CD8-positive, alpha-beta memory T cell (primary cell): ENCODE measurements at regions not wholly inside any gene's neighbourhood (a gene's known extent, or its start where the extent isn't known, plus 50 kb on each side); places are given as distances from the start of the nearest gene placed in this dataset.

Experiments
- CTCF ChIA-PET: fragments of 350-600 bp; sonication (Branson Sonifier 250); formaldehyde crosslinking; loops from one replicate; lab custom pipeline; 2021; ENCODE audit warnings: antibody characterized with exemption; lab: Charles Lee
- POLR2A ChIA-PET: fragments of 350-600 bp; sonication (Branson Sonifier 250); formaldehyde crosslinking; loops from one replicate; lab custom pipeline; 2021; ENCODE audit warnings: antibody characterized with exemption; lab: Charles Lee
- DNase-seq, 5 donors: peaks; one replicate each; pipeline versions ENCODE4 v3.0.0 to v3.0.0-alpha.2; 2020 to 2022; ENCODE audit warnings: mixed read lengths in 1 of 5
- H3K27ac ChIP-seq: one replicate; pipeline ENCODE4 v1.7.0; 2013; ENCODE audit warnings: low read depth, mild to moderate bottlenecking, low read length, moderate library complexity
- H3K27me3 ChIP-seq: 2 replicates; pipeline ENCODE4 v1.7.0; 2013; ENCODE audit warnings: low read length, mild to moderate bottlenecking; ENCODE audit not compliant: insufficient read depth, poor library complexity, severe bottlenecking
- H3K36me3 ChIP-seq: 2 replicates; pipeline ENCODE4 v1.7.0; 2013; ENCODE audit warnings: mild to moderate bottlenecking, low read length, moderate library complexity; ENCODE audit not compliant: insufficient read depth
- H3K4me1 ChIP-seq: 2 replicates; pipeline ENCODE4 v1.7.0; 2013; ENCODE audit warnings: mild to moderate bottlenecking, low read length, moderate library complexity; ENCODE audit not compliant: insufficient read depth
- H3K4me3 ChIP-seq: 2 replicates; pipeline ENCODE4 v1.7.0; 2013; ENCODE audit warnings: mild to moderate bottlenecking, low read length
- H3K9me3 ChIP-seq: 2 replicates; pipeline ENCODE4 v1.7.0; 2013; ENCODE audit warnings: mild to moderate bottlenecking, low read length
- H3K27ac Mint-ChIP-seq, 8 donors: one replicate each; pipeline ENCODE4 v1.8.0; 2020 to 2021; ENCODE audit warnings: mixed read lengths in 8 of 8, mild to moderate bottlenecking in 6 of 8, inconsistent platforms in 3 of 8, moderate library complexity in 3 of 8
- H3K27me3 Mint-ChIP-seq, 2 donors: one replicate each; pipeline ENCODE4 v1.8.0; 2020 to 2021; ENCODE audit warnings: mixed read lengths in 2 of 2, mild to moderate bottlenecking in 1 of 2, moderate library complexity in 1 of 2
- H3K36me3 Mint-ChIP-seq, 3 donors: one replicate each; pipeline ENCODE4 v1.8.0; 2020 to 2021; ENCODE audit warnings: mixed read lengths in 3 of 3, inconsistent platforms in 1 of 3, mild to moderate bottlenecking in 1 of 3
- H3K4me1 Mint-ChIP-seq, 3 donors: one replicate each; pipeline ENCODE4 v1.8.0; 2020 to 2021; ENCODE audit warnings: mixed read lengths in 3 of 3, inconsistent platforms in 1 of 3, mild to moderate bottlenecking in 1 of 3
- H3K4me3 Mint-ChIP-seq, 7 donors: one replicate each; pipeline ENCODE4 v1.8.0; 2020 to 2021; ENCODE audit warnings: mixed read lengths in 7 of 7, mild to moderate bottlenecking in 6 of 7, moderate library complexity in 4 of 7, inconsistent platforms in 2 of 7
- H3K9me3 Mint-ChIP-seq, 5 donors: one replicate each; pipeline ENCODE4 v1.8.0; 2020 to 2022; ENCODE audit warnings: mixed read lengths in 5 of 5, mild to moderate bottlenecking in 3 of 5, moderate library complexity in 2 of 5, inconsistent platforms in 1 of 5

GRCh38 chr14:87052646-87053225 lies 940.2 kb downstream of the GALC start:
- Histone ChIP-seq H3K4me1 (no peaks in the 10 kb centered on the region), H3K9me3 (no peaks in the 10 kb centered on the region), H3K27ac (no peak overlapping the region), H3K4me3 (no peak overlapping the region), H3K27me3 (no peaks in the 10 kb centered on the region), H3K36me3 (no peaks in the 10 kb centered on the region)
- DNase-seq = no peak
- Mint-ChIP-seq H3K27me3 (no peaks in the 10 kb centered on the region), H3K36me3 (no peaks in the 10 kb centered on the region), H3K27ac (no peak overlapping the region), H3K9me3 (peaks cover 0 to 9% (median 5%) of the 10 kb centered on the region in 5 donors), H3K4me1 (no peaks in the 10 kb centered on the region), H3K4me3 (no peak overlapping the region)
- ChIA-PET CTCF (no interaction called here), POLR2A (no interaction called here)

- Histone ChIP-seq H3K4me1 (no peaks in the 10 kb centered on the region), H3K4me3 (no peak overlapping the region), H3K27me3 (no peaks in the 10 kb centered on the region), H3K9me3 (no peaks in the 10 kb centered on the region), H3K27ac (no peak overlapping the region), H3K36me3 (no peaks in the 10 kb centered on the region)
- no peak for DNase-seq
- Mint-ChIP-seq H3K4me1 (no peaks in the 10 kb centered on the region), H3K36me3 (no peaks in the 10 kb centered on the region), H3K4me3 (no peak overlapping the region), H3K27ac (no peak overlapping the region), H3K9me3 (peaks cover 0 to 11% (median 7%) of the 10 kb centered on the region in 5 donors), H3K27me3 (no peaks in the 10 kb centered on the region)
- ChIA-PET POLR2A (no interaction called here), CTCF (no interaction called here)
Observed at GRCh38 chr14:87050421-87050820, 942.6 kb downstream of the GALC start.

- Mint-ChIP-seq H3K9me3 (peaks cover 0 to 11% (median 7%) of the 10 kb centered on the region in 5 donors), H3K4me1 (no peaks in the 10 kb centered on the region), H3K4me3 (no peak overlapping the region), H3K27ac (no peak overlapping the region), H3K27me3 (no peaks in the 10 kb centered on the region), H3K36me3 (no peaks in the 10 kb centered on the region)
- Histone ChIP-seq H3K36me3 (no peaks in the 10 kb centered on the region), H3K4me1 (no peaks in the 10 kb centered on the region), H3K27me3 (no peaks in the 10 kb centered on the region), H3K9me3 (no peaks in the 10 kb centered on the region), H3K4me3 (no peak overlapping the region), H3K27ac (no peak overlapping the region)
- no peak for DNase-seq
- ChIA-PET POLR2A (no interaction called here), CTCF (no interaction called here)
Observed at GRCh38 chr14:87049950-87050349, 943.0 kb downstream of the GALC start.

- Histone ChIP-seq H3K4me1 (no peaks in the 10 kb centered on the region), H3K27me3 (no peaks in the 10 kb centered on the region), H3K27ac (no peak overlapping the region), H3K9me3 (no peaks in the 10 kb centered on the region), H3K36me3 (no peaks in the 10 kb centered on the region), H3K4me3 (no peak overlapping the region)
- DNase-seq = no peak
- H3K36me3 Mint-ChIP-seq = no peaks in the 10 kb centered on the region
- H3K9me3 Mint-ChIP-seq = peaks cover 0 to 15% (median 2%) of the 10 kb centered on the region in 5 donors
- H3K4me3 Mint-ChIP-seq = no peak overlapping the region
- CTCF ChIA-PET = no interaction called here
- POLR2A ChIA-PET = no interaction called here
- no peak overlapping the region for H3K27ac Mint-ChIP-seq
- no peaks in the 10 kb centered on the region for H3K27me3 Mint-ChIP-seq
- H3K4me1 Mint-ChIP-seq = no peaks in the 10 kb centered on the region
Observed at GRCh38 chr14:87046960-87047359, 946.0 kb downstream of the GALC start.

GRCh38 chr14:87045956-87046355 lies 947.0 kb downstream of the GALC start:
- Mint-ChIP-seq H3K4me3 (no peak overlapping the region), H3K36me3 (no peaks in the 10 kb centered on the region), H3K4me1 (no peaks in the 10 kb centered on the region), H3K27ac (no peak overlapping the region), H3K9me3 (peaks cover 0 to 15% (median 2%) of the 10 kb centered on the region in 5 donors), H3K27me3 (no peaks in the 10 kb centered on the region)
- Histone ChIP-seq H3K27ac (no peak overlapping the region), H3K4me1 (no peaks in the 10 kb centered on the region), H3K36me3 (no peaks in the 10 kb centered on the region), H3K9me3 (no peaks in the 10 kb centered on the region), H3K4me3 (no peak overlapping the region), H3K27me3 (no peaks in the 10 kb centered on the region)
- ChIA-PET CTCF (no interaction called here), POLR2A (no interaction called here)
- DNase-seq = no peak

- no peaks in the 10 kb centered on the region for H3K4me1 ChIP-seq
- ChIA-PET CTCF (no interaction called here), POLR2A (no interaction called here)
- Mint-ChIP-seq H3K4me3 (no peak overlapping the region), H3K4me1 (no peaks in the 10 kb centered on the region), H3K27ac (no peak overlapping the region), H3K9me3 (peaks cover 2 to 15% (median 3%) of the 10 kb centered on the region in 5 donors), H3K27me3 (no peaks in the 10 kb centered on the region), H3K36me3 (no peaks in the 10 kb centered on the region)
- no peaks in the 10 kb centered on the region for H3K27me3 ChIP-seq
- no peak overlapping the region for H3K27ac ChIP-seq
- H3K4me3 ChIP-seq = no peak overlapping the region
- no peaks in the 10 kb centered on the region for H3K36me3 ChIP-seq
- H3K9me3 ChIP-seq = no peaks in the 10 kb centered on the region
- no peak for DNase-seq
Observed at GRCh38 chr14:87045246-87045645, 947.7 kb downstream of the GALC start.

GRCh38 chr14:87044807-87045206 lies 948.2 kb downstream of the GALC start:
- H3K4me3 Mint-ChIP-seq = no peak overlapping the region
- Histone ChIP-seq H3K36me3 (no peaks in the 10 kb centered on the region), H3K27ac (no peak overlapping the region), H3K4me1 (no peaks in the 10 kb centered on the region), H3K4me3 (no peak overlapping the region), H3K27me3 (no peaks in the 10 kb centered on the region), H3K9me3 (no peaks in the 10 kb centered on the region)
- CTCF ChIA-PET = no interaction called here
- POLR2A ChIA-PET = no interaction called here
- H3K27me3 Mint-ChIP-seq = no peaks in the 10 kb centered on the region
- H3K36me3 Mint-ChIP-seq = no peaks in the 10 kb centered on the region
- H3K9me3 Mint-ChIP-seq = peaks cover 2 to 11% (median 3%) of the 10 kb centered on the region in 5 donors
- no peak overlapping the region for H3K27ac Mint-ChIP-seq
- no peaks in the 10 kb centered on the region for H3K4me1 Mint-ChIP-seq
- DNase-seq = no peak

- DNase-seq = no peak
- Mint-ChIP-seq H3K9me3 (peaks cover 2 to 12% (median 6%) of the 10 kb centered on the region in 5 donors), H3K4me1 (no peaks in the 10 kb centered on the region), H3K27me3 (no peaks in the 10 kb centered on the region), H3K4me3 (no peak overlapping the region), H3K27ac (no peak overlapping the region), H3K36me3 (no peaks in the 10 kb centered on the region)
- H3K27me3 ChIP-seq = no peaks in the 10 kb centered on the region
- H3K4me3 ChIP-seq = no peak overlapping the region
- H3K9me3 ChIP-seq = no peaks in the 10 kb centered on the region
- CTCF ChIA-PET = no interaction called here
- H3K27ac ChIP-seq = no peak overlapping the region
- POLR2A ChIA-PET = no interaction called here
- no peaks in the 10 kb centered on the region for H3K4me1 ChIP-seq
- H3K36me3 ChIP-seq = no peaks in the 10 kb centered on the region
Observed at GRCh38 chr14:87043667-87044200, 949.2 kb downstream of the GALC start.
